ENCODE measurements at regions not wholly inside any gene's neighbourhood (a gene's known extent, or its start where the extent isn't known, plus 50 kb on each side); places are given as distances from the start of the nearest gene placed in this dataset.

- Histone ChIP-seq H3K9me3 (ENCODE audit: low read depth) (no peaks in the 10 kb centered on the region), H2AFZ (no peak overlapping the region), H3K27me3 (replicated peaks; ENCODE audit: insufficient read depth) (no peaks in the 10 kb centered on the region), H3K36me3 (ENCODE audit: low read depth) (no peaks in the 10 kb centered on the region), H3K79me2 (ENCODE audit: insufficient read depth) (no peaks in the 10 kb centered on the region), H3K4me1 (ENCODE audit: insufficient read depth) (peaks cover 6% of the 10 kb centered on the region; the same call in 1 of the 2 replicates), H3K4me3 (no peak overlapping the region), H3K9ac (no peak overlapping the region), H3K9me2 (ENCODE audit: insufficient read depth) (no peaks in the 10 kb centered on the region), H3F3A (ENCODE audit: insufficient read depth) (no peaks in the 10 kb centered on the region), H3K4me2 (ENCODE audit: unreplicated experiment) (no peak overlapping the region), H3K27ac (no peak overlapping the region), H4K20me1 (ENCODE audit: insufficient read depth) (no peaks in the 10 kb centered on the region)
- WGBS, 2 experiments (ENCODE audit: low coverage in 1 of 2, low lambda C conversion rate in 2 of 2, missing lambda C conversion rate in 2 of 2), result 91 to 95% methylated on average over 6 of the region's 6 CpGs
- no peak for DNase-seq
- in situ Hi-C loops (cut with MboI), result loop anchor here (10.0 to 25.0 kb wide), 2 partner anchors 196 to 573 kb away; no protein-coding TSS in a partner anchor
- TF ChIP-seq EZH2phosphoT487 (IDR thresholded peaks at IDR 0.05; ENCODE audit: insufficient read depth, low read depth) (no peak), EZH2 (IDR thresholded peaks at IDR 0.05; ENCODE audit: insufficient read depth, poor library complexity, severe bottlenecking) (no peak)
Observed at GRCh38 chr12:127489061-127489460, 777.9 kb upstream of the TMEM132C start.

- Histone ChIP-seq H2AFZ (no peak overlapping the region), H3K9me2 (ENCODE audit: insufficient read depth) (no peaks in the 10 kb centered on the region), H3F3A (ENCODE audit: insufficient read depth) (no peaks in the 10 kb centered on the region), H3K27ac (no peak overlapping the region), H3K9ac (no peak overlapping the region), H3K4me1 (ENCODE audit: insufficient read depth) (no peaks in the 10 kb centered on the region), H3K4me2 (ENCODE audit: unreplicated experiment) (no peak overlapping the region), H3K79me2 (ENCODE audit: insufficient read depth) (no peaks in the 10 kb centered on the region), H3K36me3 (ENCODE audit: low read depth) (no peaks in the 10 kb centered on the region), H4K20me1 (ENCODE audit: insufficient read depth) (no peaks in the 10 kb centered on the region), H3K27me3 (replicated peaks; ENCODE audit: insufficient read depth) (no peaks in the 10 kb centered on the region), H3K4me3 (no peak overlapping the region), H3K9me3 (ENCODE audit: low read depth) (no peaks in the 10 kb centered on the region)
- TF ChIP-seq EZH2phosphoT487 (IDR thresholded peaks at IDR 0.05; ENCODE audit: insufficient read depth, low read depth) (no peak), EZH2 (IDR thresholded peaks at IDR 0.05; ENCODE audit: insufficient read depth, poor library complexity, severe bottlenecking) (no peak)
- in situ Hi-C loops (cut with MboI), result loop anchor here (25.0 kb wide), 1 partner anchor 567 kb away; no protein-coding TSS in a partner anchor
- WGBS, 2 experiments (ENCODE audit: low coverage in 1 of 2, low lambda C conversion rate in 2 of 2, missing lambda C conversion rate in 2 of 2), result 88% methylated on average over 17 of the region's 17 CpGs
- no peak for DNase-seq
Observed at GRCh38 chr12:127494961-127495915, 771.7 kb upstream of the TMEM132C start.

GRCh38 chr12:127496255-127496654 lies 770.7 kb upstream of the TMEM132C start:
- Histone ChIP-seq H3K36me3 (ENCODE audit: low read depth) (no peaks in the 10 kb centered on the region), H3K79me2 (ENCODE audit: insufficient read depth) (no peaks in the 10 kb centered on the region), H3K27me3 (replicated peaks; ENCODE audit: insufficient read depth) (no peaks in the 10 kb centered on the region), H3K4me1 (ENCODE audit: insufficient read depth) (no peaks in the 10 kb centered on the region), H3K4me3 (no peak overlapping the region), H4K20me1 (ENCODE audit: insufficient read depth) (no peaks in the 10 kb centered on the region), H2AFZ (no peak overlapping the region), H3K4me2 (ENCODE audit: unreplicated experiment) (no peak overlapping the region), H3K9ac (no peak overlapping the region), H3K9me3 (ENCODE audit: low read depth) (no peaks in the 10 kb centered on the region), H3F3A (ENCODE audit: insufficient read depth) (no peaks in the 10 kb centered on the region), H3K9me2 (ENCODE audit: insufficient read depth) (no peaks in the 10 kb centered on the region), H3K27ac (no peak overlapping the region)
- WGBS, 2 experiments (ENCODE audit: low coverage in 1 of 2, low lambda C conversion rate in 2 of 2, missing lambda C conversion rate in 2 of 2), result 69 to 71% methylated on average over 6 of the region's 6 CpGs
- TF ChIP-seq EZH2phosphoT487 (IDR thresholded peaks at IDR 0.05; ENCODE audit: insufficient read depth, low read depth) (no peak), EZH2 (IDR thresholded peaks at IDR 0.05; ENCODE audit: insufficient read depth, poor library complexity, severe bottlenecking) (no peak)
- in situ Hi-C loops (cut with MboI), result loop anchor here (25.0 kb wide), 1 partner anchor 566 kb away; no protein-coding TSS in a partner anchor
- no peak for DNase-seq

- no peak for TF ChIP-seq EZH2 (IDR thresholded peaks at IDR 0.05; ENCODE audit: insufficient read depth, poor library complexity, severe bottlenecking)
- TF ChIP-seq EZH2phosphoT487 (IDR thresholded peaks at IDR 0.05; ENCODE audit: insufficient read depth, low read depth), result no peak
- no peak overlapping the region for H3K9ac ChIP-seq
- in situ Hi-C loops (cut with MboI), result no loop called here
Observed at GRCh38 chr12:127500512-127501035, 766.4 kb upstream of the TMEM132C start.

More at GRCh38 chr12:127500512-127501035, 766.4 kb upstream of the TMEM132C start:
- Histone ChIP-seq H3K79me2 (ENCODE audit: insufficient read depth) (no peaks in the 10 kb centered on the region), H3K4me2 (ENCODE audit: unreplicated experiment) (no peak overlapping the region), H3K27ac (no peak overlapping the region), H3K4me1 (ENCODE audit: insufficient read depth) (no peaks in the 10 kb centered on the region), H3K9me3 (ENCODE audit: low read depth) (no peaks in the 10 kb centered on the region), H3K4me3 (no peak overlapping the region), H3F3A (ENCODE audit: insufficient read depth) (no peaks in the 10 kb centered on the region), H2AFZ (no peak overlapping the region), H4K20me1 (ENCODE audit: insufficient read depth) (no peaks in the 10 kb centered on the region), H3K36me3 (ENCODE audit: low read depth) (no peaks in the 10 kb centered on the region), H3K27me3 (replicated peaks; ENCODE audit: insufficient read depth) (no peaks in the 10 kb centered on the region), H3K9me2 (ENCODE audit: insufficient read depth) (no peaks in the 10 kb centered on the region)
- DNase-seq, result no peak
- 55 to 62% methylated on average over 7 of the region's 7 CpGs for WGBS, 2 experiments (ENCODE audit: low coverage in 1 of 2, low lambda C conversion rate in 2 of 2, missing lambda C conversion rate in 2 of 2)

Measured in GM23248 (cell line).